ENCODE measurements at regions not wholly inside any gene's neighbourhood (a gene's known extent, or its start where the extent isn't known, plus 50 kb on each side); places are given as distances from the start of the nearest gene placed in this dataset.

- Mint-ChIP-seq H3K4me3 (no peak overlapping the region), H3K27me3 (ENCODE audit: low read depth in 3 of 3) (no peaks in the 10 kb centered on the region), H3K4me1 (no peaks in the 10 kb centered on the region), H3K9me3 (peaks cover 0 to 3% (median 0%) of the 10 kb centered on the region in 7 donors), H3K27ac (no peak overlapping the region), H3K36me3 (no peaks in the 10 kb centered on the region)
- no peak for TF ChIP-seq CTCF (IDR thresholded peaks at IDR 0.05)
- no peak overlapping the region for H3K4me2 ChIP-seq (replicated peaks; ENCODE audit: extremely low read depth, low read length, poor library complexity, severe bottlenecking)
- H3K36me3 ChIP-seq (replicated peaks in 1 of 2; ENCODE audit: control insufficient read depth in 1 of 2, insufficient read depth in 2 of 2, low read length in 2 of 2): no peaks in the 10 kb centered on the region
- no peaks in the 10 kb centered on the region for H3K79me2 ChIP-seq (ENCODE audit: insufficient read depth, low read length)
- no peaks in the 10 kb centered on the region for H4K20me1 ChIP-seq (ENCODE audit: insufficient read depth, low read length)
- H3K9ac ChIP-seq (ENCODE audit: insufficient read depth, low read length, poor library complexity, severe bottlenecking): no peak overlapping the region
- H2AFZ ChIP-seq (ENCODE audit: insufficient read depth, low read depth, low read length, poor library complexity, severe bottlenecking): no peak overlapping the region
- H3K9me3 ChIP-seq (replicated peaks in 1 of 2; ENCODE audit: control insufficient read depth in 1 of 2, insufficient read depth in 1 of 2, low read length in 2 of 2): peaks cover 0 to 3% of the 10 kb centered on the region in 2 donors
- WGBS (ENCODE audit: insufficient coverage): no CpG with 5 or more reads among the region's 2 CpGs
- no peak overlapping the region for H3K27ac ChIP-seq (ENCODE audit: low read depth in 1 of 2, low read length in 2 of 2)
- no peak overlapping the region for H3K4me3 ChIP-seq (replicated peaks in 1 of 3; ENCODE audit: low read depth in 2 of 3, low read length in 3 of 3)
- H3K27me3 ChIP-seq (ENCODE audit: control insufficient read depth in 2 of 2, insufficient read depth in 2 of 2, low read length in 2 of 2): no peaks in the 10 kb centered on the region
- H3K4me1 ChIP-seq (ENCODE audit: control insufficient read depth in 1 of 2, insufficient read depth in 2 of 2, low read length in 2 of 2): no peaks in the 10 kb centered on the region
- intact Hi-C loops (cut with micrococcal nuclease): no loop called here
- no peak for DNase-seq
These were observed 290.7 kb downstream of the RMST start for GRCh38 chr12:97753332-97753731.

GRCh38 chr12:97754306-97754705 is 291.7 kb downstream of the RMST start:
- 83% methylated on average over 1 of the region's 3 CpGs for WGBS (ENCODE audit: insufficient coverage)
- Mint-ChIP-seq H3K36me3 (no peaks in the 10 kb centered on the region), H3K4me3 (no peak overlapping the region), H3K27ac (no peak overlapping the region), H3K27me3 (ENCODE audit: low read depth in 3 of 3) (no peaks in the 10 kb centered on the region), H3K9me3 (peaks cover 0 to 3% (median under 1%) of the 10 kb centered on the region in 7 donors), H3K4me1 (no peaks in the 10 kb centered on the region)
- Histone ChIP-seq H3K9ac (ENCODE audit: insufficient read depth, low read length, poor library complexity, severe bottlenecking) (no peak overlapping the region), H3K79me2 (ENCODE audit: insufficient read depth, low read length) (no peaks in the 10 kb centered on the region), H3K27ac (ENCODE audit: low read depth in 1 of 2, low read length in 2 of 2) (no peak overlapping the region), H4K20me1 (ENCODE audit: insufficient read depth, low read length) (no peaks in the 10 kb centered on the region), H2AFZ (ENCODE audit: insufficient read depth, low read depth, low read length, poor library complexity, severe bottlenecking) (no peak overlapping the region), H3K27me3 (ENCODE audit: control insufficient read depth in 2 of 2, insufficient read depth in 2 of 2, low read length in 2 of 2) (no peaks in the 10 kb centered on the region), H3K4me1 (ENCODE audit: control insufficient read depth in 1 of 2, insufficient read depth in 2 of 2, low read length in 2 of 2) (no peaks in the 10 kb centered on the region), H3K36me3 (replicated peaks in 1 of 2; ENCODE audit: control insufficient read depth in 1 of 2, insufficient read depth in 2 of 2, low read length in 2 of 2) (no peaks in the 10 kb centered on the region), H3K9me3 (replicated peaks in 1 of 2; ENCODE audit: control insufficient read depth in 1 of 2, insufficient read depth in 1 of 2, low read length in 2 of 2) (no peaks in the 10 kb centered on the region), H3K4me2 (replicated peaks; ENCODE audit: extremely low read depth, low read length, poor library complexity, severe bottlenecking) (no peak overlapping the region), H3K4me3 (replicated peaks in 1 of 3; ENCODE audit: low read depth in 2 of 3, low read length in 3 of 3) (no peak overlapping the region)
- no peak for DNase-seq
- intact Hi-C loops (cut with micrococcal nuclease): no loop called here
- TF ChIP-seq CTCF (IDR thresholded peaks at IDR 0.05): no peak
